ENCODE measurements at regions not wholly inside any gene's neighbourhood (a gene's known extent, or its start where the extent isn't known, plus 50 kb on each side); places are given as distances from the start of the nearest gene placed in this dataset.

DNA sequence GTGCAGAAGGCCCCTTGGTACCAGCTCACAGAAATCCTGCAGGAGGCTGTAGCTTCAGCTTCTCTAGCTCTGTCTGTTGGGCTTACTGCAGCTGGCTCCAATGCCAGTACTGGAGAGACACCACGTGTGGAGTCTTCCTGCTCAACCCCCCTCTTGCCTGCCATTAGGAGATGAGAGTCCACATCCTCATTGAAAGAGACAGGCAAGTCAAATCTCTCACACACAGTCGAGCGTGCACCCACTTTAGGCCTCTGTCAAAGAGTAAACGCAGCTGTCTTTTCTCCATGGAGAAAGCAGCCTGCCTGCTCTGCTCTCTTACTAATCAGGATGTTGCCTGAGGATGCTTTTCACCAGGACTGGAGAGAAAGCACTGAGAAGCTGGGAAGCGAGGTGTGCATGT is 523.0 kb upstream of the NBEA start:
- no peaks in the 10 kb centered on the region for H3K36me3 Mint-ChIP-seq
- peaks cover 8 to 28% (median 13%) of the 10 kb centered on the region in 6 donors for H3K9me3 Mint-ChIP-seq
- no peaks in the 10 kb centered on the region for H3K4me1 Mint-ChIP-seq
- no peak for DNase-seq
- H3K4me3 Mint-ChIP-seq = no peak overlapping the region
- no peak overlapping the region for H3K27ac Mint-ChIP-seq
- H3K27me3 Mint-ChIP-seq (ENCODE audit: low read depth in 3 of 3) = no peaks in the 10 kb centered on the region

DNA sequence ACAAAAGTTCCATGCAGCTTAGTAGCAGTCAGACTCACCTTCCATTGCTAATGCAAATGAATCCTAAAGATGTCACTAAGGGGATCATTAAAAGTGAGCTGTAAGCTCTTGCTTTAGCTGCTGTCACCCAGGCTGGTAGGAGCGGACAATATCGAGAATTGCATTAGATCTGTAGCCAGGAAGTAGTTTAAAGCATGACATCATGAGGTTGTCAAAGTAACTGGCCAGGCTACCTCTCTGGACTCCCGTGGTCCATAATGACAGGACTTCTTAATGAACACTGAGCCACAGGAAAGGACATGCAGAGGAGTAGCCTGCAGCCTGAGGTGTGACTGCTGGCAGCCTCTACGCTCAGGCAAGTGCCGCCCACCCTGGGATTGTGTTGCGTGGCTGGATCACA is 522.3 kb upstream of the NBEA start:
- DNase-seq = no peak
- H3K4me1 Mint-ChIP-seq = no peaks in the 10 kb centered on the region
- no peaks in the 10 kb centered on the region for H3K36me3 Mint-ChIP-seq
- no peak overlapping the region for H3K27ac Mint-ChIP-seq
- no peaks in the 10 kb centered on the region for H3K27me3 Mint-ChIP-seq (ENCODE audit: low read depth in 3 of 3)
- peaks cover 3 to 25% (median 9%) of the 10 kb centered on the region in 6 donors for H3K9me3 Mint-ChIP-seq
- H3K4me3 Mint-ChIP-seq = no peak overlapping the region

DNA sequence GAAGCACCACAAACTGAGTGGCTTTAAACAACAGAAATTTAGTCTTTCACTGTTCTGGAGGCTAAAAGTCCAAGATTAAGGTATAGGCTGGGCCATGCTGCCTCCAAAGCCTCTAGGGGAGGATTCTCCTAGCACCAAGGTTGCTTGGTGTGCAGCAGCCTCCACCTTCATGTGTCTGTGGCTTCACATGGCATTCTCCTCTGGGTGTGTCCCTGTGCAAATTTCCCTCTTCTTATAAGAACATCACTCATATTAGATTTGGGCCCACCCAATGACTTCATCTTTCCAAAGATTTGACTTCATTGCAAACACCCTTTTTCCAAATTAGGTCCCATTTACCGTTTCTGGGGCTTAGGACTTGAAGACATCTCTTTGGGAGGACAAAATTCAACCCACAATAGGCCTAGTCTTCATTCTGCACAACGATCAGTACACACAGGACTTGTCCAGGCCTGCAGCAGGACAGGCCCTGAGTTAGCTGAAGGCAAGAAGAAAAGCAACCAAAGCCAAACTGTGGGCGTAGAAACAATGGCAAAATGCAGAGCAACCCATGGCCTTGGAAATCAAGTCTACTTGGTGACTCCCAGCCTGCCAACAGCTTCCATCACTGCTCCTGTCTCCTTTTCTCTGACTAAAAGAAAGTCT is 521.2 kb upstream of the NBEA start:
- DNase-seq = no peak
- no peaks in the 10 kb centered on the region for H3K4me1 Mint-ChIP-seq
- H3K9me3 Mint-ChIP-seq = peaks cover 3 to 27% (median 8%) of the 10 kb centered on the region in 6 donors
- no peak overlapping the region for H3K27ac Mint-ChIP-seq
- H3K36me3 Mint-ChIP-seq = no peaks in the 10 kb centered on the region
- H3K27me3 Mint-ChIP-seq (ENCODE audit: low read depth in 3 of 3) = no peaks in the 10 kb centered on the region
- H3K4me3 Mint-ChIP-seq = no peak overlapping the region

DNA sequence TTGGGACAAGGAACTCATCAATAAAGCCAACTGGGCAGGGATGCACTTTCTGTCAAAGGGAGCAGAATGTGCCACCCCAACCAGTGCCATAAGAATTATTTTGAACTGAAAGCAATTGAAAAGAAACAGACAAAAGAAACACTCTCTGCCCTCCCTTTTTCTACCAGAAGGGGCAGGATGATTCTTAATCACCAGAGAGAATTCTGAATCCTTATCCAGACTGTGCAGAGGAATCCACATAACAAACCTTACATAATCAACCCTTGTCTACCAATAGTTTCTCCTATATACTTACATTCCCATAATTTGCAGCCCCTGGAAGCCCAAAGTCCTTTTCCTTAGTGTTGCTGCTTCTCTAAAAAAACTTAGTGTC is 520.7 kb upstream of the NBEA start:
- DNase-seq = no peak
- H3K4me3 Mint-ChIP-seq = no peak overlapping the region

DNA sequence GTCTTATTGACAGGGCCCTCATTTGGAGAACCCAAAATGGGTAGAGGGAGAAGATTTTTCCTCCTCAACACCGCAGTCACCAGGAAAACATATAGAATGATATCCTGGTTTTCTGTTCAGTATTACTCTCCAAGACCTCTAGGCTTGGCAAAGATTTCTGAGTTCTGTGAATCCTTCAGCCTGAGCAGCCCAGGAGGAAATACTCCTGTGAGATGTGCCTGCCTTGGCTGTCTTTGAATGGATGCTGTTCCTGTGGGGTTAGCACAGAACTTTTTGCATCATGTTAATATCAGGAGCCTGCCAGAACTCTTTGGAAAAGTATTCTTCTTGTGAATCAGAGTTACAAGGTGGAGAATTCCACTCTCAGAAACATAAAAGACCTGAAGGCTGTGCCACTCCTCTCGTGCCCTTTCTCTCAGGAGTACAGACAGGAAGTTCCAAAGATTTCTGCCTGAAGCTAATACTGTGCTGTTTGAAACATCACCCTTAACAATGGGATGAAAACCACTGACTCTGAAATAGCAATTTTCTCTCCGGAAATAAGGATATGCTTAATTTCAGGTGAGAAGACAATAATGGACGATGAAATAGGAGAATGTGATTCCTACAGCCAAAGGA is 520.1 kb upstream of the NBEA start:
- H3K36me3 Mint-ChIP-seq = no peaks in the 10 kb centered on the region

More for the DNA sequence above, 520.7 kb upstream of the NBEA start:
- Mint-ChIP-seq H3K36me3 (no peaks in the 10 kb centered on the region), H3K27ac (no peak overlapping the region), H3K4me1 (no peaks in the 10 kb centered on the region), H3K9me3 (peaks cover 3 to 32% (median 8%) of the 10 kb centered on the region in 6 donors), H3K27me3 (ENCODE audit: low read depth in 3 of 3) (no peaks in the 10 kb centered on the region)

DNA sequence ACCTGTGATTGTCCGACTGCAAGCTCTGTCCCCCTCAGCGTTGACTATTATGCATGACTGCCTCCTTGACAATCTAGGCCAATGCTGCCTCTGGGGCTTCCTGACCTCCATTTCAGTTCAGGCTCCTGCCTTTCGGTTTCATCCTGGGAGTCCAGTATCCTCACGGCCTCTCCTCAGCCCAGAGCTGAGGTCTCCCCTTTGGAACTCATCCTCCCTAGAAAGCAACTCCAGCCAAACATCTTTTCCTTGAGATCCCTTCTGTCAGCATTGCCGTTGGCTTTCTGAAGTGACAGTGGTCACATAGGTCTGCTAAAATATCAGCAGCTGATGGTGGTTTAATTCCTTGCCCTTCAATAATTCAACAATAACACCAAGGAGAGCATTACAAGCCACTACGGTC is 519.1 kb upstream of the NBEA start:
- Mint-ChIP-seq H3K36me3 (no peaks in the 10 kb centered on the region), H3K4me1 (no peaks in the 10 kb centered on the region), H3K27me3 (ENCODE audit: low read depth in 3 of 3) (peaks cover 0 to 2% (median 0%) of the 10 kb centered on the region in 3 donors), H3K27ac (no peak overlapping the region), H3K9me3 (peaks cover 5 to 37% (median 9%) of the 10 kb centered on the region in 6 donors), H3K4me3 (no peak overlapping the region)
- no peak for DNase-seq

More for the DNA sequence above, 520.1 kb upstream of the NBEA start:
- no peak overlapping the region for H3K4me3 Mint-ChIP-seq
- no peaks in the 10 kb centered on the region for H3K27me3 Mint-ChIP-seq (ENCODE audit: low read depth in 3 of 3)
- no peak for DNase-seq
- H3K27ac Mint-ChIP-seq = no peak overlapping the region
- H3K9me3 Mint-ChIP-seq = peaks cover 3 to 36% (median 9%) of the 10 kb centered on the region in 6 donors
- H3K4me1 Mint-ChIP-seq = no peaks in the 10 kb centered on the region

DNA sequence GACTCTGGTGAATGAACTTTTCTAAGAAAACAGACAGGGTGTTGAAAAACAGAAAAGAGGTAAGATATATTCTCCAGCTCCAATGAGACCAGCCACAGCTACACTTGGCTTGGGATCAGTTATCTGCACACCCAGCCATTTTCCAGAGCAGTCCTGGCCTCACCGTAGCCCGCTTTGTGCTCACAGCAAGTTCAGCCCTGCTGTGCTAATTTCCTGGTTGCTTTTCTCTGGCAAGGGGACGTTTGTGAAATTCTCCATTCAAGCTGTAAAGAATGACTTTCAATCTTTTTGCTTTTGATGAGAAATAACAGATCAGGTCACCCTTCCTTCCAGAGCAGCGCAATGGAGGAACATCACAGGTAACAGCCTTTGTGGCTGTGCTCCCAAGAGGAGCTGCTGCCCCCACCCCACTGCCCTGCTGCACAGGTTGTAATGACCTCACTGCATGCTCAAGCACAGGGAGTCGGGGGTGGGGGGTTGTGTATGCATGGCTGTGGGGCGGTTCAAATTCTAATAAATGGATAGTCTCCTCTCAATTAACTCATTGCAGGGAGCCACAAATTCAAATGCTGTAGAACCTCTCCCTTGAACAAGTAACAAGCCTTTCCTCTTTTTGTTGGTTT is 516.6 kb upstream of the NBEA start:
- Mint-ChIP-seq H3K4me1 (no peaks in the 10 kb centered on the region), H3K27me3 (ENCODE audit: low read depth in 3 of 3) (peaks cover 0 to 2% (median 0%) of the 10 kb centered on the region in 3 donors), H3K27ac (no peak overlapping the region), H3K4me3 (no peak overlapping the region), H3K9me3 (peaks cover 5 to 43% (median 7%) of the 10 kb centered on the region in 6 donors), H3K36me3 (no peaks in the 10 kb centered on the region)
- no peak for DNase-seq

DNA sequence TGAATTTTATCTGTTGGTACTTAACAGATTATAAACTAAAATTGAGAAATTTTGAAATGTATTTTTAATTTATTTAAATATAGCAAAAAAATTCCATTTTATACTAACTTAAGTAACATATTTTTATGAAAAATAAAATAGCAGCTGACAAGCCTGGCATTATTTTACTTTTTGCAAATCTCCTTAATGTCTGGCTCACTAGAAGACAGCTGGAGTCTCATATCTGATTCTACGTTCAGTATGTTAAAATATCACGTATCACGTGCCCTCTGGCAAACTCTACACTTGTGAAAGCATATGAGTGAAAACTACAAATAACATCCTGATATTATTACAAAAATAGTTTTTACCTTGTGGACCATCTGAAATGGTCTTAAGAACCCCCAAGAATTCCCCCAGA is 513.2 kb upstream of the NBEA start:
- DNase-seq = no peak
- Mint-ChIP-seq H3K4me3 (no peak overlapping the region), H3K27ac (no peak overlapping the region), H3K9me3 (peaks cover 5 to 38% (median 8%) of the 10 kb centered on the region in 6 donors), H3K4me1 (no peaks in the 10 kb centered on the region), H3K27me3 (ENCODE audit: low read depth in 3 of 3) (peaks cover 0 to 2% (median 0%) of the 10 kb centered on the region in 3 donors), H3K36me3 (no peaks in the 10 kb centered on the region)

DNA sequence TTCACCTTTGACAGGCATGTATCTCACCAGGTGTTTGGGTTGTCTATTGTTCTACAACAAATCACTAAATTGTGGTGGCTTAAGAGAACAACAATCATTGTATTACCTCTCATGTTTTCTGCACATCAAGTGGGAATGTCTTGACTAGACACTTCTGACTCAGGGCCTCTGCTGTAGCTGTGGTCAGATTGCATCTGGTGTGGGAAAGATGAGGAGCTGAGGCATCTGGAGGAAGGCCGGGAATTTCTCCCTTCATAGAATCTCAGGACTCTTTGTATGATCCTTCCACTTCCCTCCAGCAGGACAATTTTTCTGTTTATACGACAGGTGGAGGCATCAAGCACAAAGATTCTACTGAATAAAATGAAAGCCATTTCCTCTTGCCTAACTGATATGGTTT is 511.8 kb upstream of the NBEA start:
- Mint-ChIP-seq H3K4me3 (no peak overlapping the region), H3K9me3 (peaks cover 3 to 35% (median 7%) of the 10 kb centered on the region in 6 donors), H3K36me3 (no peaks in the 10 kb centered on the region), H3K27ac (no peak overlapping the region), H3K27me3 (ENCODE audit: low read depth in 3 of 3) (peaks cover 0 to 2% (median 0%) of the 10 kb centered on the region in 3 donors), H3K4me1 (no peaks in the 10 kb centered on the region)
- DNase-seq = no peak

DNA sequence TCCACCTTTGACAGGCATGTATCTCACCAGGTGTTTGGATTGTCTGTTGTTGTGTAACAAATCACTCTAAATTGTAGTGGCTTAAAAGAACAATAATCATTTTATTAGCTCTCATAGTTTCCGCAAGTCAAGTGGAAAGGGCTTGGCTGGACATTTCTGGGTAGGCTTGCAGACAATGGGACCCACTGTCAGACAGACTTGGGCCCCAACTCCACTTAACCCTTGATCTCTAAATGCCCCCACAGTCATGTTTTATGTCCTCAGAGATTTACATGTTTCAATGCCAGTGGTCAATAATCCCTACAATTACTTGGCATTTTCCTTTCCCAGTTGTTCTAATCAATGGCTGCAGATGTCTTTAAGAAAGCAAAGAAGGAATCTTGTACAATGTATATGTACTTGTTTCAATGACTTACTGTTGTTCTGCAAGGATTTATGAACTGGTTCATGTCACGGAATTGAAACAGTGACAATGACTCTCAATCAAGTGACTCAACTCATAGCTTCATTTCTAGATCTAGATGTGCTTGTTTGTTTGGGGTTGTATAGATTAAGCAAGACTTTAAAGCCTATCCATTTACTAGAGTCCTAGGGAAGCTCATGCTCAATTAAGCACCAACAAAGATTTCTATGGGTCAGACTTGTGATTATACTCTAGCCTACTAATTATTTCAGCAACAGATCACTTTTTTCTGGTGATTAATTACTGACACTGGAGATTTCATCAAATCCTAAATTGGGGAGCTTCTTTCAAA is 510.1 kb upstream of the NBEA start:
- no peaks in the 10 kb centered on the region for H3K4me1 Mint-ChIP-seq
- no peaks in the 10 kb centered on the region for H3K36me3 Mint-ChIP-seq
- H3K27ac Mint-ChIP-seq = no peak overlapping the region
- peaks cover 0 to 2% (median 0%) of the 10 kb centered on the region in 3 donors for H3K27me3 Mint-ChIP-seq (ENCODE audit: low read depth in 3 of 3)
- DNase-seq = no peak
- peaks cover 3 to 22% (median 6%) of the 10 kb centered on the region in 6 donors for H3K9me3 Mint-ChIP-seq
- H3K4me3 Mint-ChIP-seq = no peak overlapping the region

DNA sequence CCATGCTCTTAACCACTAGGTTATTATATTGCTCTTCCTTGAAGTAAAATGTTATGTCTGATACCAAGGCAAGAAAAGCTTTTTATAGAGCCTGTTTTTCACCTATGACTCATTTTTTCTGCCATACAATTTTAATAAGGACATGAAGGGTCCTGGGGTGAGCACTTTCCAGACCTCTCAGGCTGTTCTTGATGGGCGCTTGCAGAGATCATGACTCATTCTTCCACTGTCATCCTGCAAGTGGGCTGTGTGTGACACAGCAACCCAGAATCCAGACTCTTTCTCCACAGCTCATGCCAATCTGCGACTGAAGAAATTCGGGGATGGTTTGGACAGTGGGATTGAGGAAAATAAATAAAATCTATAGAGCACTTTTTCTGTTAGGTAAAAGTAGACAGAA is 506.7 kb upstream of the NBEA start:
- peaks cover 0 to 27% (median 11%) of the 10 kb centered on the region in 6 donors for H3K9me3 Mint-ChIP-seq
- H3K27ac Mint-ChIP-seq = no peak overlapping the region
- H3K36me3 Mint-ChIP-seq = no peaks in the 10 kb centered on the region
- H3K4me3 Mint-ChIP-seq = no peak overlapping the region
- H3K27me3 Mint-ChIP-seq (ENCODE audit: low read depth in 3 of 3) = no peaks in the 10 kb centered on the region
- H3K4me1 Mint-ChIP-seq = no peaks in the 10 kb centered on the region
- no peak for DNase-seq

DNA sequence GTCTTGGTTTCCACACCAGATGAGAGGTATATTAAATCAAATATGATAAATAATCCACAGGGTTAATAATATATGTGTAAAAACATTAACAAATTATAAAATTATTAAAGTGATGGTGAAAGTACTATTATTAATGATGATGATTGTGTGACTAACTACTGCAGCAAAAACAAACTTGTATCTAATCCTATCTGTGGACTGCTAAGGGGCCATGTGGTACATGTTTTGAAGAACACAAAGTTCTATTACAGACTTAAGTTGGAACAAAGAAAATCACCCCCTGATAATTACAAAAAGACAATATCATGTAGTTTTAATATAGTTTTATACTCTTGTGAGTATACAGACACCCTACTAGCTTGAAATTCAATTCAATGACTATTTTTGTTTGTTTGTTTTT is 504.2 kb upstream of the NBEA start:
- Mint-ChIP-seq H3K27ac (no peak overlapping the region), H3K36me3 (no peaks in the 10 kb centered on the region), H3K27me3 (ENCODE audit: low read depth in 3 of 3) (no peaks in the 10 kb centered on the region), H3K4me1 (no peaks in the 10 kb centered on the region), H3K9me3 (peaks cover 2 to 18% (median 12%) of the 10 kb centered on the region in 6 donors), H3K4me3 (no peak overlapping the region)
- DNase-seq = no peak

DNA sequence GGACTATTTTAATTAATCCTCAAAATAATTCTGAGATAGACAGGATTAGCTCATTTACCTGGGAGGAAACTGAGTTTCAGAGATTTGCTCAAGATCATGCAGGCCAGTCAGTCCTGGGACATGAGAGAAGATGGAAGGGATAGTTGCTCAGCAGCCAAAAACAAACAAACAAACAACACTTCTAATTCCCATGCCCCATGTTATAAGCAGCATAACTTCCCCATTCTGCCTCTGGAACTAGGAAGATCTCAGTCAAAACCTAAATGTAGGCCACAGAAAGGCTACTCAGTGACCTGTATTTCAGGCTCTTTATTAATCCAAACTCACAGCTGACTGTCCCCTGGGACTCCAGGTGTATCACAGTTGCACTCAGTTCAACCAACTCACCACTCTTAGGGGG is 489.2 kb upstream of the NBEA start:
- peaks cover 6 to 32% (median 13%) of the 10 kb centered on the region in 6 donors for H3K9me3 Mint-ChIP-seq
- no peak for DNase-seq
- H3K4me3 Mint-ChIP-seq = no peak overlapping the region
- H3K4me1 Mint-ChIP-seq = no peaks in the 10 kb centered on the region
- no peak overlapping the region for H3K27ac Mint-ChIP-seq
- H3K36me3 Mint-ChIP-seq = no peaks in the 10 kb centered on the region
- H3K27me3 Mint-ChIP-seq (ENCODE audit: low read depth in 3 of 3) = peaks cover 0 to 4% (median 0%) of the 10 kb centered on the region in 3 donors

All from immature natural killer cell (primary cell).